ENCODE measurements at regions not wholly inside any gene's neighbourhood (a gene's known extent, or its start where the extent isn't known, plus 50 kb on each side); places are given as distances from the start of the nearest gene placed in this dataset.

- no peak for TF ChIP-seq FOXM1 (IDR thresholded peaks at IDR 0.05; ENCODE audit: borderline replicate concordance)
- TF ChIP-seq SUZ12 (IDR thresholded peaks at IDR 0.05), result no peak
- no peak for TF ChIP-seq NFRKB (IDR thresholded peaks at IDR 0.05)
- TF ChIP-seq PKNOX1 (IDR thresholded peaks at IDR 0.05), result no peak
- no peak for TF ChIP-seq ZNF384 (IDR thresholded peaks at IDR 0.05)
- TF ChIP-seq L3MBTL2 (conservative IDR thresholded peaks at IDR 0.05), result no peak
- TF ChIP-seq FOXA1 (IDR thresholded peaks at IDR 0.05), result no peak
- no peak for TF ChIP-seq TARDBP (IDR thresholded peaks at IDR 0.05)
- TF ChIP-seq FOXK2 (IDR thresholded peaks at IDR 0.05), result no peak
- no peak for TF ChIP-seq SP1 (IDR thresholded peaks at IDR 0.05)
These were observed 222.9 kb downstream of the BCHE start for GRCh38 chr3:165614337-165614736.

All from HEK293T (cell line).